ENCODE measurements at regions not wholly inside any gene's neighbourhood (a gene's known extent, or its start where the extent isn't known, plus 50 kb on each side); places are given as distances from the start of the nearest gene placed in this dataset.
A peak's percentile ranks its signal among the peaks of the same experiment; 100 is the strongest.

DNA sequence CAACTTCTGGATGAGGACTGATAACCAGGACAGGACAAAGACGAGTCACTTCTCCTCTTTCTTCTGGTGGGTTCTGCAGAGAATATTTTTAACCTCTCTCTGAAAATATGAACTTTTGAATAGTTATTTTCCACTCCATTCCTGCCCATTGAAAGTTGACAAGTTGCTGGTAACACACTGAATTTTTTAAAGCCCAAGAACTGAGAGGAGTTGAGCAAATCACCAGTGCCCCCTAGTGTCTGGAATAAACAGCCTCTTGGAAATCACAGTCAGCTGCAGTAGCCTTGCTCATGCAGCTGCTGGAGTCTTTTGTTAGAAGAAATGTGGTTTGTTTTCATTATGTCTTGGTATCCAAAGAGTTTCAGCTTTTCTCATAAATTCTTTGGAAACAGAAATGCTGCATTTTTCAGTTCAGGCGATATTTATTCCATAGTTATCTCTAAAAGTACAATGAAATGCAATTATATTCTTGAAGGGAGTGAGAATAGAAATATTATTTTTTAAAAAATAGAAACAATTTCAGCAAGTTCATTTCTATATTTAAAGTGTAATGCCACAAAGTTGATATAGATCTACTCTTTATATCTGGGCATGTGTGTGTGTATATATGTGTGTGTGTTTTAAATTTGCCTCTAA is 741.0 kb upstream of the CBLB start:
- TF ChIP-seq, protein P1, sequence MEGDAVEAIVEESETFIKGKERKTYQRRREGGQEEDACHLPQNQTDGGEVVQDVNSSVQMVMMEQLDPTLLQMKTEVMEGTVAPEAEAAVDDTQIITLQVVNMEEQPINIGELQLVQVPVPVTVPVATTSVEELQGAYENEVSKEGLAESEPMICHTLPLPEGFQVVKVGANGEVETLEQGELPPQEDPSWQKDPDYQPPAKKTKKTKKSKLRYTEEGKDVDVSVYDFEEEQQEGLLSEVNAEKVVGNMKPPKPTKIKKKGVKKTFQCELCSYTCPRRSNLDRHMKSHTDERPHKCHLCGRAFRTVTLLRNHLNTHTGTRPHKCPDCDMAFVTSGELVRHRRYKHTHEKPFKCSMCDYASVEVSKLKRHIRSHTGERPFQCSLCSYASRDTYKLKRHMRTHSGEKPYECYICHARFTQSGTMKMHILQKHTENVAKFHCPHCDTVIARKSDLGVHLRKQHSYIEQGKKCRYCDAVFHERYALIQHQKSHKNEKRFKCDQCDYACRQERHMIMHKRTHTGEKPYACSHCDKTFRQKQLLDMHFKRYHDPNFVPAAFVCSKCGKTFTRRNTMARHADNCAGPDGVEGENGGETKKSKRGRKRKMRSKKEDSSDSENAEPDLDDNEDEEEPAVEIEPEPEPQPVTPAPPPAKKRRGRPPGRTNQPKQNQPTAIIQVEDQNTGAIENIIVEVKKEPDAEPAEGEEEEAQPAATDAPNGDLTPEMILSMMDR (IDR thresholded peaks at IDR 0.05): peak; percentile 95
- ATAC-seq: peak; percentile 70 to 95 (median 86)
- Histone ChIP-seq H3K4me1 (peaks cover 7% of the 10 kb centered on the region), H3K9me3 (no peaks in the 10 kb centered on the region), H3K27me3 (ENCODE audit: insufficient read depth in 3 of 3, low read length in 2 of 3) (no peaks in the 10 kb centered on the region), H3K27ac (no peak overlapping the region), H3K4me3 (no peak overlapping the region), H3K36me3 (ENCODE audit: insufficient read depth in 1 of 2, low read depth in 1 of 2) (no peaks in the 10 kb centered on the region)
- DNase-seq: peak in 1 of 2 donors; percentile 46
- intact Hi-C loops (cut with DNase I): loop anchor here (2.0 to 5.0 kb wide), 3 partner anchors 742 to 927 kb away; partner anchors contain the start of gene CBLB (in 1 of the 2)
- 3 to 23% (median 6%) methylated on average over 2 of the region's 2 CpGs for WGBS, 3 donors

DNA sequence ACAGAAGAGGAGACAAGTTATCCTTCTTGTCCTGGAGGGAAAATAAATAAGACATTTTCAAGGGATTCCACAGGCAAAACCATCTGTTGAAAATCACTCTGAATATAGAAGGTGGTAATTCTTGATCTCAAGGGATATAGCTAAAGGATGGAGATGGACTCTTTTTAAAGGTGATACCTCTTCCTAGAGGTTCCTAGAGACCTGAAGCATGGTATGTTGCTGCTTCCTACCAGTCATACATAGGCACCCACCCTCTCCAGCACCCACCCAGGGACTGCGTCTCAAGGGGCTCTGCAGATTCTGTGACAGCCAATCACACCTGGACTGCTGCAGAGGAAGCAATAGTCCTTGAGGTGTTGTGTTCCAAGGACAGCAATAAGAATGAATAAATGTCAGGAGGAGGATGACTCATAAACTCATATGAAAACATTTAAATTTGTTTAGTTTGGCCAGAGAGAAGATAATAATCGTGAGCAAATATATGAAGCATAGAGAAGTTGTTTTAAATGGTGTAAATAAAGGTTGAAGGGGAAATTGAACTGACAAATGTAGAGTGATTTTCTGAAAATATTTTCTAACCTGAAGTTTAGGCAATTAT is 741.6 kb upstream of the CBLB start:
- peaks cover 7% of the 10 kb centered on the region for H3K4me1 ChIP-seq
- H3K36me3 ChIP-seq (ENCODE audit: insufficient read depth in 1 of 2, low read depth in 1 of 2): no peaks in the 10 kb centered on the region
- TF ChIP-seq, protein P1 (IDR thresholded peaks at IDR 0.05): no peak
- no peaks in the 10 kb centered on the region for H3K27me3 ChIP-seq (ENCODE audit: insufficient read depth in 3 of 3, low read length in 2 of 3)
- ATAC-seq: no peak
- no peak overlapping the region for H3K4me3 ChIP-seq
- H3K9me3 ChIP-seq: no peaks in the 10 kb centered on the region
- intact Hi-C loops (cut with DNase I): loop anchor here in 1 of 2 donors (5.0 kb wide), 1 partner anchor 928 kb away; no protein-coding TSS in a partner anchor
- no peak for DNase-seq
- H3K27ac ChIP-seq: no peak overlapping the region
- 69 to 82% (median 71%) methylated on average over 2 of the region's 2 CpGs for WGBS, 3 donors

DNA sequence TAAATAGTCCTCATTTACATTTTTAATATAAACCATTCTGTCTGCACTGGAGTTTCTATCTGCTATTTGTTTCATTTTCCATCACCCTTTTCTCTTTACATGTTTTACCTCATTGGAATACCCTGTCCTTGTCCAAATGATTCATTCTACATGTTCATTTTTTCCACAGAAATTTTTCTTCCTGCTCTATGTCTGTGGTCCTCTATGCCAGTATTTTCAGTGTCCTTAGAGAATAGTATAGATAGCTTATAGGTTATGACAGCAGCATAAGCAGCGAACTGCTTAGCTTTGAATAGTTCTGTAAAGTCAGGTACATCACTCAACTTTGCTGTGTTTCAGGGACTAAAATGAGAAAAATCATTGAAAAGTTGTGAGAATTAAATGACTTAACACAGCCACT is 742.3 kb upstream of the CBLB start:
- Histone ChIP-seq H3K27ac (no peak overlapping the region), H3K9me3 (no peaks in the 10 kb centered on the region), H3K36me3 (ENCODE audit: insufficient read depth in 1 of 2, low read depth in 1 of 2) (no peaks in the 10 kb centered on the region), H3K4me3 (no peak overlapping the region), H3K4me1 (peaks cover 7% of the 10 kb centered on the region), H3K27me3 (ENCODE audit: insufficient read depth in 3 of 3, low read length in 2 of 3) (no peaks in the 10 kb centered on the region)
- TF ChIP-seq, protein P1 (IDR thresholded peaks at IDR 0.05): no peak
- intact Hi-C loops (cut with DNase I): loop anchor here in 1 of 2 donors (5.0 kb wide), 1 partner anchor 929 kb away; no protein-coding TSS in a partner anchor
- 94 to 100% (median 95%) methylated on average over 1 of the region's 1 CpG for WGBS, 3 donors
- no peak for DNase-seq
- no peak for ATAC-seq

- Histone ChIP-seq H3K27me3 (ENCODE audit: insufficient read depth in 3 of 3, low read length in 2 of 3) (no peaks in the 10 kb centered on the region), H3K4me1 (peaks cover 7% of the 10 kb centered on the region), H3K4me3 (no peak overlapping the region), H3K36me3 (ENCODE audit: insufficient read depth in 1 of 2, low read depth in 1 of 2) (no peaks in the 10 kb centered on the region), H3K9me3 (no peaks in the 10 kb centered on the region), H3K27ac (no peak overlapping the region)
- TF ChIP-seq, protein P1 (IDR thresholded peaks at IDR 0.05): no peak
- intact Hi-C loops (cut with DNase I): loop anchor here in 1 of 2 donors (5.0 kb wide), 1 partner anchor 930 kb away; no protein-coding TSS in a partner anchor
- DNase-seq: no peak
- no peak for ATAC-seq
Measured at GRCh38 chr3:106611841-106612240, 743.0 kb upstream of the CBLB start.
